CD4-positive, alpha-beta memory T cell (primary cell): ENCODE measurements at regions not wholly inside any gene's neighbourhood (a gene's known extent, or its start where the extent isn't known, plus 50 kb on each side); places are given as distances from the start of the nearest gene placed in this dataset.

ENCODE experiments used
- CTCF ChIA-PET: fragments of 350-600 bp; sonication (Branson Sonifier 250); formaldehyde crosslinking; loops from one replicate; lab custom pipeline; 2021; ENCODE audit warnings: inconsistent platforms; ENCODE audit not compliant: partially characterized antibody; lab: Charles Lee
- POLR2A ChIA-PET: fragments of 350-600 bp; sonication (Branson Sonifier 250); formaldehyde crosslinking; loops from one replicate; lab custom pipeline; 2021; ENCODE audit not compliant: partially characterized antibody; lab: Charles Lee
- DNase-seq, 5 donors: peaks; one replicate each; pipeline versions ENCODE4 v3.0.0 to v3.0.0-alpha.2; 2020 to 2022; ENCODE audit warnings: mixed read lengths in 1 of 5
- H3K27ac ChIP-seq: one replicate; pipeline ENCODE4 v1.7.0; 2013; ENCODE audit warnings: low read depth, low read length
- H3K27me3 ChIP-seq: 2 replicates; pipeline ENCODE4 v1.7.0; 2013; ENCODE audit warnings: mild to moderate bottlenecking, low read length, moderate library complexity; ENCODE audit not compliant: insufficient read depth
- H3K36me3 ChIP-seq: 2 replicates; pipeline ENCODE4 v1.7.0; 2013; ENCODE audit warnings: mild to moderate bottlenecking, low read length, moderate library complexity; ENCODE audit not compliant: insufficient read depth
- H3K4me1 ChIP-seq: 2 replicates; pipeline ENCODE4 v1.7.0; 2013; ENCODE audit warnings: mild to moderate bottlenecking, low read length, moderate library complexity; ENCODE audit not compliant: insufficient read depth
- H3K4me3 ChIP-seq, 2 donors: one replicate each; pipeline ENCODE4 v1.7.0; 2013; ENCODE audit warnings: low read length in 2 of 2, mild to moderate bottlenecking in 1 of 2
- H3K9me3 ChIP-seq, 2 donors: one replicate each; pipeline ENCODE4 v1.7.0; 2013; ENCODE audit warnings: low read length in 2 of 2, control low read depth in 1 of 2; ENCODE audit not compliant: control insufficient read depth in 1 of 2
- H3K27ac Mint-ChIP-seq, 7 donors: one replicate each; pipeline ENCODE4 v1.8.0; 2020 to 2021; ENCODE audit warnings: mixed read lengths in 7 of 7, mild to moderate bottlenecking in 6 of 7, inconsistent platforms in 3 of 7, moderate library complexity in 3 of 7
- H3K27me3 Mint-ChIP-seq, 2 donors: one replicate each; pipeline ENCODE4 v1.8.0; 2020 to 2021; ENCODE audit warnings: mixed read lengths in 2 of 2
- H3K36me3 Mint-ChIP-seq, 2 donors: one replicate each; pipeline ENCODE4 v1.8.0; 2020 to 2021; ENCODE audit warnings: mixed read lengths in 2 of 2, inconsistent platforms in 1 of 2, mild to moderate bottlenecking in 1 of 2
- H3K4me1 Mint-ChIP-seq, 4 donors: one replicate each; pipeline ENCODE4 v1.8.0; 2020 to 2021; ENCODE audit warnings: mixed read lengths in 4 of 4, mild to moderate bottlenecking in 1 of 4
- H3K4me3 Mint-ChIP-seq, 8 donors: one replicate each; pipeline ENCODE4 v1.8.0; 2020 to 2021; ENCODE audit warnings: mixed read lengths in 8 of 8, mild to moderate bottlenecking in 7 of 8, moderate library complexity in 6 of 8, inconsistent platforms in 3 of 8
- H3K9me3 Mint-ChIP-seq, 8 donors: one replicate each; pipeline ENCODE4 v1.8.0; 2020 to 2021; ENCODE audit warnings: mixed read lengths in 8 of 8, mild to moderate bottlenecking in 5 of 8, inconsistent platforms in 3 of 8, moderate library complexity in 1 of 8
- intact Hi-C: fragments of 100-400 bp; cut with micrococcal nuclease; formaldehyde crosslinking; loops from one replicate; pipeline ENCODE4 v1.15.1; 2023

- ChIA-PET POLR2A (no interaction called here), CTCF (no interaction called here)
- Mint-ChIP-seq H3K4me3 (no peak overlapping the region), H3K36me3 (no peaks in the 10 kb centered on the region), H3K27me3 (no peaks in the 10 kb centered on the region), H3K27ac (no peak overlapping the region), H3K9me3 (peaks cover 0 to 4% (median 0%) of the 10 kb centered on the region in 8 donors), H3K4me1 (no peaks in the 10 kb centered on the region)
- Histone ChIP-seq H3K4me3 (no peak overlapping the region), H3K27me3 (no peaks in the 10 kb centered on the region), H3K9me3 (no peaks in the 10 kb centered on the region), H3K36me3 (no peaks in the 10 kb centered on the region), H3K4me1 (no peaks in the 10 kb centered on the region), H3K27ac (no peak overlapping the region)
- no peak for DNase-seq
- intact Hi-C loops = no loop called here
Measured at GRCh38 chrX:125894947-125895346, 271.1 kb downstream of the DCAF12L2 start.

- Mint-ChIP-seq H3K27me3 (no peaks in the 10 kb centered on the region), H3K4me3 (no peak overlapping the region), H3K4me1 (no peaks in the 10 kb centered on the region), H3K27ac (no peak overlapping the region), H3K36me3 (no peaks in the 10 kb centered on the region), H3K9me3 (peaks cover 0 to 4% (median 0%) of the 10 kb centered on the region in 8 donors)
- no peaks in the 10 kb centered on the region for H3K27me3 ChIP-seq
- CTCF ChIA-PET = no interaction called here
- H3K27ac ChIP-seq = no peak overlapping the region
- DNase-seq = no peak
- no peaks in the 10 kb centered on the region for H3K4me1 ChIP-seq
- no peaks in the 10 kb centered on the region for H3K36me3 ChIP-seq
- POLR2A ChIA-PET = no interaction called here
- no peaks in the 10 kb centered on the region for H3K9me3 ChIP-seq
- no peak overlapping the region for H3K4me3 ChIP-seq
- intact Hi-C loops = no loop called here
Measured at GRCh38 chrX:125895518-125895917, 270.6 kb downstream of the DCAF12L2 start.

- H3K4me1 ChIP-seq = no peaks in the 10 kb centered on the region
- H3K27me3 ChIP-seq = no peaks in the 10 kb centered on the region
- Mint-ChIP-seq H3K9me3 (peaks cover 0 to 2% (median 0%) of the 10 kb centered on the region in 8 donors), H3K4me1 (no peaks in the 10 kb centered on the region), H3K36me3 (no peaks in the 10 kb centered on the region), H3K27me3 (no peaks in the 10 kb centered on the region), H3K27ac (no peak overlapping the region), H3K4me3 (no peak overlapping the region)
- H3K36me3 ChIP-seq = no peaks in the 10 kb centered on the region
- DNase-seq = no peak
- ChIA-PET POLR2A (no interaction called here), CTCF (no interaction called here)
- H3K27ac ChIP-seq = no peak overlapping the region
- H3K4me3 ChIP-seq = no peak overlapping the region
- intact Hi-C loops = no loop called here
- H3K9me3 ChIP-seq = no peaks in the 10 kb centered on the region
Measured at GRCh38 chrX:125926295-125926694, 239.8 kb downstream of the DCAF12L2 start.

DNA sequence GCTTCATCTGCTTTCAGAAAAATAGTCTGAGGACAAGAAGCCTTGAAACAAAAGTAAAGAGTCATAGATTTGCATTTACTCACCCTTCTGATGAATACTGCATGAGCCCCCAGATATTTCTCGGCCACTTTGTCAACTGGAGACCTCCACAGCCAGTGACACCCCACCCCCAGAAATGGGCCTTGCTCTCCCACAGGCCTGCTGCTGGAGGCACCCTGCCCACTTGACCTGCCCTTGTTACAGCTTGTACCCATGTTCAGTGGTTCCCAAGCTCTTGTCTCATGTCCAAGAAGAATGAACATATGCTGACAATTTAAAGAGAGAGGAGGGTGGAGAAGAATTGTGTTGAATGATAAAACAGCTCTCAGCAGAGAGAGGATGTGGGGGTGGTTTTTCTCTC lies 225.1 kb downstream of the DCAF12L2 start:
- Histone ChIP-seq H3K9me3 (no peaks in the 10 kb centered on the region), H3K4me3 (no peak overlapping the region), H3K27me3 (no peaks in the 10 kb centered on the region), H3K27ac (no peak overlapping the region), H3K4me1 (no peaks in the 10 kb centered on the region), H3K36me3 (no peaks in the 10 kb centered on the region)
- H3K27me3 Mint-ChIP-seq = no peaks in the 10 kb centered on the region
- H3K27ac Mint-ChIP-seq = no peak overlapping the region
- no peaks in the 10 kb centered on the region for H3K4me1 Mint-ChIP-seq
- H3K9me3 Mint-ChIP-seq = peaks cover 0 to 6% (median 0%) of the 10 kb centered on the region in 8 donors
- ChIA-PET CTCF (no interaction called here), POLR2A (no interaction called here)
- peak in 1 of 5 donors; percentile 13 for DNase-seq
- H3K36me3 Mint-ChIP-seq = no peaks in the 10 kb centered on the region
- intact Hi-C loops = no loop called here
- no peak overlapping the region for H3K4me3 Mint-ChIP-seq

DNA sequence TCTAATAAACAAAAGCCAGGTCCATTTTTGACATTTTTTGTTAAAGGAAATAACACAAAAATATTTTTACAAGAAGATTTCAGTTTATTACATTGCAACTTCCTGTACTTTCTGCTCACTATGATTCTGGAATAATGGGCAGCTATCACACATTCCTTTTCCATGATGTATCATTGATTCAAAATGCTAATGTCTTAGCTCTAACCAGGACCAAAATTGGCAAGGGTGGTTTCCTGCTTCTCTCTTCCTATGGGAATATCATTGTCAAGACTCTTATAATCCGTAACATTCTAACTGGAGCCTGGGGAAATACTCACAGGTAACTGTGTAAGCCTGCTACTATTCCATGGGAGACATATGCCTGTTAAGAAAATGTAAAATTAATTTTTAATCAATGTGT lies 218.6 kb downstream of the DCAF12L2 start:
- Histone ChIP-seq H3K36me3 (no peaks in the 10 kb centered on the region), H3K9me3 (no peaks in the 10 kb centered on the region), H3K27me3 (no peaks in the 10 kb centered on the region), H3K4me3 (no peak overlapping the region), H3K27ac (no peak overlapping the region), H3K4me1 (no peaks in the 10 kb centered on the region)
- H3K27ac Mint-ChIP-seq = no peak overlapping the region
- peaks cover 0 to 3% (median 0%) of the 10 kb centered on the region in 8 donors for H3K9me3 Mint-ChIP-seq
- H3K27me3 Mint-ChIP-seq = no peaks in the 10 kb centered on the region
- no peaks in the 10 kb centered on the region for H3K36me3 Mint-ChIP-seq
- no peak for DNase-seq
- ChIA-PET POLR2A (no interaction called here), CTCF (no interaction called here)
- no peaks in the 10 kb centered on the region for H3K4me1 Mint-ChIP-seq
- H3K4me3 Mint-ChIP-seq = no peak overlapping the region
- intact Hi-C loops = no loop called here

DNA sequence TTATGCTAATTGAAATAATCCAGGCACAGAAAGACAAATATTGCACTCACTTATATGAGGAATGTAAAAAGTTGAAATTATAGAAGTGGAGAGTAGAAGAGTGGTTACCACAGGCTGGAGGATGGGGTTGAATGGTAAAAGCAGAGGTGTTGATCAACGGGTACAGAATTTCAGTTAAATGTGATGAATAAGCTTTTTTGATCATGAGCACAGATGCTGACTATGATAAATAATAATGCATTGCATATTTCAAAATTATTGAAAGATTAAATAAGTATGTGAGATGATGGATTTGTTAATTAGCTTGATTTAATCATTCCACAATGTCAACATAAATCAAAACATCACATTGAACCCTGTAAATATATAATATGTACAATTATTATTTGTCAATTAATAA lies 213.1 kb downstream of the DCAF12L2 start:
- intact Hi-C loops = no loop called here
- H3K27me3 ChIP-seq = no peaks in the 10 kb centered on the region
- H3K9me3 ChIP-seq = no peaks in the 10 kb centered on the region
- Mint-ChIP-seq H3K36me3 (no peaks in the 10 kb centered on the region), H3K27me3 (no peaks in the 10 kb centered on the region), H3K4me3 (no peak overlapping the region), H3K27ac (no peak overlapping the region), H3K4me1 (no peaks in the 10 kb centered on the region), H3K9me3 (peaks cover 0 to 2% (median 0%) of the 10 kb centered on the region in 8 donors)
- ChIA-PET POLR2A (no interaction called here), CTCF (no interaction called here)
- H3K27ac ChIP-seq = no peak overlapping the region
- H3K36me3 ChIP-seq = no peaks in the 10 kb centered on the region
- DNase-seq = no peak
- no peak overlapping the region for H3K4me3 ChIP-seq
- no peaks in the 10 kb centered on the region for H3K4me1 ChIP-seq

GRCh38 chrX:125953814-125954213 lies 212.3 kb downstream of the DCAF12L2 start:
- no peaks in the 10 kb centered on the region for H3K4me1 ChIP-seq

GRCh38 chrX:125954236-125954635 lies 211.9 kb downstream of the DCAF12L2 start:
- no peaks in the 10 kb centered on the region for H3K4me1 ChIP-seq
- ChIA-PET CTCF (no interaction called here), POLR2A (no interaction called here)
- Mint-ChIP-seq H3K27ac (no peak overlapping the region), H3K4me1 (no peaks in the 10 kb centered on the region), H3K27me3 (no peaks in the 10 kb centered on the region), H3K9me3 (peaks cover 0 to 2% (median 0%) of the 10 kb centered on the region in 8 donors), H3K4me3 (no peak overlapping the region), H3K36me3 (no peaks in the 10 kb centered on the region)
- no peaks in the 10 kb centered on the region for H3K36me3 ChIP-seq
- no peak overlapping the region for H3K27ac ChIP-seq
- DNase-seq = no peak
- no peaks in the 10 kb centered on the region for H3K27me3 ChIP-seq
- intact Hi-C loops = no loop called here
- no peak overlapping the region for H3K4me3 ChIP-seq
- no peaks in the 10 kb centered on the region for H3K9me3 ChIP-seq

More at GRCh38 chrX:125953814-125954213, 212.3 kb downstream of the DCAF12L2 start:
- intact Hi-C loops = no loop called here
- Mint-ChIP-seq H3K36me3 (no peaks in the 10 kb centered on the region), H3K27ac (no peak overlapping the region), H3K4me1 (no peaks in the 10 kb centered on the region), H3K4me3 (no peak overlapping the region), H3K27me3 (no peaks in the 10 kb centered on the region), H3K9me3 (peaks cover 0 to 2% (median 0%) of the 10 kb centered on the region in 8 donors)
- Histone ChIP-seq H3K36me3 (no peaks in the 10 kb centered on the region), H3K4me3 (no peak overlapping the region), H3K9me3 (no peaks in the 10 kb centered on the region), H3K27ac (no peak overlapping the region), H3K27me3 (no peaks in the 10 kb centered on the region)
- POLR2A ChIA-PET = no interaction called here
- CTCF ChIA-PET = no interaction called here
- DNase-seq = no peak
